GM18907 (cell line): ENCODE measurements at regions not wholly inside any gene's neighbourhood (a gene's known extent, or its start where the extent isn't known, plus 50 kb on each side); places are given as distances from the start of the nearest gene placed in this dataset.

Experiments used
- ATAC-seq: cut with Tn5 transposase; IDR thresholded peaks from one replicate; pipeline ENCODE4 v1.9.1; 2021; ENCODE audit warnings: mild to moderate bottlenecking, moderate library complexity; ENCODE audit not compliant: unreplicated experiment

- no peak for ATAC-seq
Observed at GRCh38 chr2:65799141-65799854, 366.9 kb upstream of the SPRED2 start.

GRCh38 chr2:65798641-65799040 lies 366.2 kb upstream of the SPRED2 start:
- no peak for ATAC-seq

- ATAC-seq, result no peak
Observed at GRCh38 chr2:65794994-65795393, 362.6 kb upstream of the SPRED2 start.

- no peak for ATAC-seq
Observed at GRCh38 chr2:65791404-65791975, 359.1 kb upstream of the SPRED2 start.

- no peak for ATAC-seq
Observed at GRCh38 chr2:65790676-65790935, 358.2 kb upstream of the SPRED2 start.

- ATAC-seq, result no peak
Observed at GRCh38 chr2:65789923-65790675, 357.7 kb upstream of the SPRED2 start.

GRCh38 chr2:65788556-65788955 lies 356.2 kb upstream of the SPRED2 start:
- ATAC-seq, result no peak

GRCh38 chr2:65786765-65787164 lies 354.4 kb upstream of the SPRED2 start:
- no peak for ATAC-seq

- ATAC-seq, result no peak
Observed at GRCh38 chr2:65786007-65786717, 353.8 kb upstream of the SPRED2 start.

GRCh38 chr2:65782996-65783650 lies 350.7 kb upstream of the SPRED2 start:
- ATAC-seq, result no peak

- ATAC-seq, result no peak
Observed at GRCh38 chr2:65782186-65782585, 349.8 kb upstream of the SPRED2 start.

- ATAC-seq, result no peak
Observed at GRCh38 chr2:65781756-65782155, 349.4 kb upstream of the SPRED2 start.

GRCh38 chr2:65779021-65779420 lies 346.6 kb upstream of the SPRED2 start:
- ATAC-seq, result no peak

GRCh38 chr2:65778137-65778536 lies 345.7 kb upstream of the SPRED2 start:
- ATAC-seq, result no peak

- ATAC-seq, result no peak
Observed at GRCh38 chr2:65775839-65776238, 343.4 kb upstream of the SPRED2 start.

- ATAC-seq, result no peak
Observed at GRCh38 chr2:65767946-65768345, 335.5 kb upstream of the SPRED2 start.

- no peak for ATAC-seq
Observed at GRCh38 chr2:65766768-65767267, 334.4 kb upstream of the SPRED2 start.

- ATAC-seq, result no peak
Observed at GRCh38 chr2:65765376-65765775, 333.0 kb upstream of the SPRED2 start.

GRCh38 chr2:65762068-65762467 lies 329.7 kb upstream of the SPRED2 start:
- no peak for ATAC-seq

GRCh38 chr2:65754219-65754618 lies 321.8 kb upstream of the SPRED2 start:
- no peak for ATAC-seq

- ATAC-seq, result no peak
Observed at GRCh38 chr2:65751408-65751807, 319.0 kb upstream of the SPRED2 start.
